ENCODE measurements at regions not wholly inside any gene's neighbourhood (a gene's known extent, or its start where the extent isn't known, plus 50 kb on each side); places are given as distances from the start of the nearest gene placed in this dataset.

DNA sequence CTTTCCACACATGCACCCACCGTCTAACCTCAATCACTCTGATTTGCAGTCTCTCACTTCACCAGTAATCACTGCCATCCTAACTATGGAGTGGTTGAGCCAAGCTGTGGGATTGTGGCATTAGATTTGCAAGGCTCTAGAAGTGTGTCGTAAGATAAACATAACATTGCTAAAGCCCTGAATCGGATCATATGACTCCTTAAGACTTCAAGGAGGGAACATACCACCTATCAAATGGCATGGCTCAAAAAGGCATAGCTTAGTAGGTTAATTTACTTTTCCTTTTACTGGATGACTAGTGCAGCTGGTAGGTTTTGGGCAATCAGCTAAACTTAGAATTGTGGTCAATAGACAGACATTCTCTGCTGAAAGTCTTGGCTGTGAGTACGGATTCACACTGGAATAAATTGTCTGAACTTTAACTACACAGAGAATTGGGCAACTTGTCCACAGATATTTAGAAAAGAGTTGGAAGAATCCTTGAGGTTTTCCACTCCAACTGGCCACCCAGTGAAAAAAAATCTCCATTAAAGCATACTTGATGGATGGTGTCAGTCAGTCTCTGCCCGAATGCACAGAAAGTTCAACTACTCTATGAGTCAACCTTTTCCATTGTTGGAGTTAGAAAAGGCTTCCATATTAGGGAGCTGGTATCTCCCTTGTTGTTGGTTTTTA lies 476.7 kb upstream of the CBLB start:
- WGBS, 2 donors: 71 to 74% methylated on average over 5 of the region's 5 CpGs
- peak in 1 of 2 donors; percentile 18 for DNase-seq (ENCODE audit: low spot score in 2 of 2)
- no peak overlapping the region for H3K4me3 ChIP-seq
- H3K9me3 ChIP-seq: no peaks in the 10 kb centered on the region
- peak in 1 of 2 donors; percentile 75 for TF ChIP-seq EP300 (IDR thresholded peaks at IDR 0.05)
- TF ChIP-seq, protein P1, sequence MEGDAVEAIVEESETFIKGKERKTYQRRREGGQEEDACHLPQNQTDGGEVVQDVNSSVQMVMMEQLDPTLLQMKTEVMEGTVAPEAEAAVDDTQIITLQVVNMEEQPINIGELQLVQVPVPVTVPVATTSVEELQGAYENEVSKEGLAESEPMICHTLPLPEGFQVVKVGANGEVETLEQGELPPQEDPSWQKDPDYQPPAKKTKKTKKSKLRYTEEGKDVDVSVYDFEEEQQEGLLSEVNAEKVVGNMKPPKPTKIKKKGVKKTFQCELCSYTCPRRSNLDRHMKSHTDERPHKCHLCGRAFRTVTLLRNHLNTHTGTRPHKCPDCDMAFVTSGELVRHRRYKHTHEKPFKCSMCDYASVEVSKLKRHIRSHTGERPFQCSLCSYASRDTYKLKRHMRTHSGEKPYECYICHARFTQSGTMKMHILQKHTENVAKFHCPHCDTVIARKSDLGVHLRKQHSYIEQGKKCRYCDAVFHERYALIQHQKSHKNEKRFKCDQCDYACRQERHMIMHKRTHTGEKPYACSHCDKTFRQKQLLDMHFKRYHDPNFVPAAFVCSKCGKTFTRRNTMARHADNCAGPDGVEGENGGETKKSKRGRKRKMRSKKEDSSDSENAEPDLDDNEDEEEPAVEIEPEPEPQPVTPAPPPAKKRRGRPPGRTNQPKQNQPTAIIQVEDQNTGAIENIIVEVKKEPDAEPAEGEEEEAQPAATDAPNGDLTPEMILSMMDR (IDR thresholded peaks at IDR 0.05): no peak
- TF ChIP-seq POLR2A (IDR thresholded peaks at IDR 0.05): no peak
- peak overlapping the region in 2 of 4 donors; percentile 45 to 47 for H3K27ac ChIP-seq
- no peaks in the 10 kb centered on the region for H3K36me3 ChIP-seq
- peaks cover 0 to 11% (median 0%) of the 10 kb centered on the region in 4 donors for H3K4me1 ChIP-seq
- H3K27me3 ChIP-seq: no peaks in the 10 kb centered on the region

DNA sequence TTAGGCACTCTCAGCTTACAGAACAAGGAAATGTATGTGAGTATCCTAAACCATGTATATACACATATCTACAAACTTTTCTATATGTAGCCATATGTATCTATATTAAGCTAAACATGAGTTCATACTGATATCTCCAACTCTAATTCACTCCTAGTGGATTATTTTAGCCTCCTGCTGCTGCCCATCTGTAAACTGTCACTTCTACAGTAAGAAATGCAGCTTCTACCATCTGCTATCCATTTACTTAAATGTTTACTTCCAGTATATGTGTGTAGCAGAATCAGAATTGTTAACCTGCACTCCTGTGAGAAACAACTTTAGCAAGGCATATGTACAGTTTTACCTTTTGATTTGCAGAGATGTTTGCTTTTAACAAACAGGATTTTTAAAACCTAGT lies 478.5 kb upstream of the CBLB start:
- no peak overlapping the region for H3K27ac ChIP-seq
- H3K4me3 ChIP-seq: no peak overlapping the region
- TF ChIP-seq EP300 (IDR thresholded peaks at IDR 0.05) (no peak), POLR2A (IDR thresholded peaks at IDR 0.05) (no peak)
- TF ChIP-seq, protein P1 (IDR thresholded peaks at IDR 0.05): no peak
- H3K9me3 ChIP-seq: no peaks in the 10 kb centered on the region
- H3K36me3 ChIP-seq: no peaks in the 10 kb centered on the region
- DNase-seq (ENCODE audit: low spot score in 2 of 2): no peak
- no peaks in the 10 kb centered on the region for H3K27me3 ChIP-seq
- no peaks in the 10 kb centered on the region for H3K4me1 ChIP-seq

DNA sequence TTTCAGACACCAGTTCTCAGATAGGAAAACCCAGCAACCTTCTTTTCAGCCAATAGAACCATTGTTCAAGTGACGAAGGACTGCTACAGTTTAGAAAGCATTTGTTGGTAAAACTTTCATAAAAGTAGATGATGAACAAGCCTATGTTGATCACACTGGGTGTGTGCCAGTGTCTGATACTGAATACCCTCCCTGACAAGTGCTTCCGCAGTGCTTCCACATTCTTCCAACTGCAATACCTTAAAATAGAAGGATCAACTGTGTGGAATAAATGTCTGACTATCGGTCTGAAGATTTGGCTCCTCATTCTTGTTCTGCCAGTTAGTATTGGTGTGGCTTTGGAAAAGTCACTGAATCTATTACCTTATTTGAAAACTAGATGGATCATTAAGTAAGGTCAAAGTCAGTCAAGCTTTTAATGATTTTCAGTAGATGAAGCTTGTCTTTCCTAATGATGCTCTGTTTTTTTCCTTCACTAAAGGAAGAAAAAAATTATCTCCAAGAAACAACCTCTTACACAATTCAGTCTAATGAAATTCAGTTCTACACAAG lies 479.4 kb upstream of the CBLB start:
- no peak overlapping the region for H3K27ac ChIP-seq
- no peaks in the 10 kb centered on the region for H3K9me3 ChIP-seq
- no peaks in the 10 kb centered on the region for H3K27me3 ChIP-seq
- no peaks in the 10 kb centered on the region for H3K36me3 ChIP-seq
- no peak for DNase-seq (ENCODE audit: low spot score in 2 of 2)
- no peaks in the 10 kb centered on the region for H3K4me1 ChIP-seq
- WGBS, 2 donors: 66 to 77% methylated on average over 3 of the region's 3 CpGs
- TF ChIP-seq, protein P1 (IDR thresholded peaks at IDR 0.05): no peak
- TF ChIP-seq POLR2A (IDR thresholded peaks at IDR 0.05) (no peak), EP300 (IDR thresholded peaks at IDR 0.05) (no peak)
- H3K4me3 ChIP-seq: no peak overlapping the region

DNA sequence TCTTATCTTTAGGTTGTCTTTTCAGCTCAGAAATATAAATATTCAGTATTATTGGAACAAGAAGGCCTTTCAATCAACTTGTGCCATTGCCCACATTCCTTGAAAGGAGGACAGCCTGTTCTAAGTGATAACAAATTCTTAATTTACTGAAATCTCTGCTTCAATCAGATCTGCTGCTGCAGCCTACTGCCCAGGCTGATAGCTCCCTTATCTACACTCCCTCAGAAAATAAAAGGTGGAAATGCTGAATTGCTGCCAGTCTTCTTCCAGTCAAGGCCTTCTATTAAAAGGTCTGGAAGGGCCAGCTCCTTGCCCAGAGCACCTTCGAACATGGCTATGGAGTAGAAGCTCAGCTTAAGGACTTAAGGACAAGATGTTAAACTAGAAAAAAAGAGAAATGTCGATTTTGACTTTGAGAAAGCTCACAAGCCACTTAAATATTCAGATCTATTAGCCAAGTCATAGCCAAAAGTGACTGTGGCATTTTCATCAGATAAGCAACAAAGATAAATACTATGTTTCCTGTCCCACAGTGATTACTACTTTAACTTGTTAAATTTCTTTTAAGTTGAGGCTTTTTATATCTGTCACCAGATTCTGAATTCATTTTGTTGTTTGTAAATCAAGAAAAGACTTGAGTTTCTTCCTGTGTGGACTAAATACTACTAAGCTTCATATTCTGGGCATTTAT lies 480.5 kb upstream of the CBLB start:
- DNase-seq (ENCODE audit: low spot score in 2 of 2): no peak
- WGBS, 2 donors: 68 to 84% methylated on average over 2 of the region's 2 CpGs
- H3K27me3 ChIP-seq: no peaks in the 10 kb centered on the region
- H3K9me3 ChIP-seq: no peaks in the 10 kb centered on the region
- TF ChIP-seq POLR2A (IDR thresholded peaks at IDR 0.05) (no peak), EP300 (IDR thresholded peaks at IDR 0.05) (no peak)
- TF ChIP-seq, protein P1 (IDR thresholded peaks at IDR 0.05): no peak
- H3K27ac ChIP-seq: no peak overlapping the region
- H3K4me3 ChIP-seq: no peak overlapping the region
- no peaks in the 10 kb centered on the region for H3K36me3 ChIP-seq
- no peaks in the 10 kb centered on the region for H3K4me1 ChIP-seq

DNA sequence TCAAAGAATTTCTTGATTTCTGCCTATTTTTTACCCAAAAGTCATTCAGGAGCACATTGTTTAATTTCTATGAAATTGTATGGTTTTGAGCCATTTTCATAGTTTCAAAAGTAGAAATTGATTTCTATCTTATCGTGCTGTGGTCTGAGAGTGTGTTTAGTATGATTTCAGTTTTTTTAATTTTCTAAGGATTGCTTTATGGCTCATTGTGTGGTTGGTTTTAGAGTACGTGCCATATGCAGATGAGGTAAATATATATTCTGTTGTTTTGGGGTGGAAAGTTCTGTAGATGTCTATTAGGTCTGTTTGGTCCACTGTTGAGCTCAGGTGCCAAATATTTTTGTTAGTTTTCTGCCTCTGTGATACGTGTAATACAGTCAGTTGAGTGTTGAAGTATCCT lies 487.1 kb upstream of the CBLB start:
- H3K27me3 ChIP-seq: no peaks in the 10 kb centered on the region
- TF ChIP-seq POLR2A (IDR thresholded peaks at IDR 0.05) (no peak), EP300 (IDR thresholded peaks at IDR 0.05) (no peak)
- TF ChIP-seq, protein P1 (IDR thresholded peaks at IDR 0.05): no peak
- no peaks in the 10 kb centered on the region for H3K36me3 ChIP-seq
- H3K4me1 ChIP-seq: no peaks in the 10 kb centered on the region
- no peaks in the 10 kb centered on the region for H3K9me3 ChIP-seq
- WGBS, 2 donors: 83 to 84% methylated on average over 3 of the region's 3 CpGs
- no peak overlapping the region for H3K4me3 ChIP-seq
- H3K27ac ChIP-seq: no peak overlapping the region
- no peak for DNase-seq (ENCODE audit: low spot score in 2 of 2)
